PFSK-1 (cell line): ENCODE measurements at regions not wholly inside any gene's neighbourhood (a gene's known extent, or its start where the extent isn't known, plus 50 kb on each side); places are given as distances from the start of the nearest gene placed in this dataset.

Source experiments
- POLR2AphosphoS5 ChIP-seq: IDR thresholded peaks from 2 replicates; pipeline ENCODE4 v1.6.1; 2012; ENCODE audit warnings: low read depth, mild to moderate bottlenecking, control low read depth, low read length, moderate library complexity
- REST ChIP-seq, 2 experiments: IDR thresholded peaks; 2 replicates each; pipeline versions ENCODE4 v1.6.1 to v1.8.0; 2011 to 2012; ENCODE audit warnings: low read depth in 2 of 2, low read length in 2 of 2, control low read depth in 1 of 2, inconsistent platforms in 1 of 2, mild to moderate bottlenecking in 1 of 2, moderate library complexity in 1 of 2; ENCODE audit not compliant: insufficient read depth in 1 of 2
- SIN3A ChIP-seq: IDR thresholded peaks from 2 replicates; pipeline ENCODE4 v1.6.1; 2012; ENCODE audit warnings: mild to moderate bottlenecking, low read length, moderate library complexity, borderline replicate concordance; ENCODE audit not compliant: insufficient read depth

GRCh38 chr1:91583326-91583755 lies 82.7 kb downstream of the CDC7 start:
- no peak for TF ChIP-seq POLR2AphosphoS5
- TF ChIP-seq SIN3A = no peak
- no peak for TF ChIP-seq REST (IDR thresholded peaks at IDR 0.05; ENCODE audit: insufficient read depth in 1 of 2, low read depth in 2 of 2, low read length in 2 of 2)
